HEK293T (cell line): ENCODE measurements at regions not wholly inside any gene's neighbourhood (a gene's known extent, or its start where the extent isn't known, plus 50 kb on each side); places are given as distances from the start of the nearest gene placed in this dataset.

Experiments used
- CTCF ChIA-PET: fragments of 350-600 bp; formaldehyde crosslinking; extraction: SDS; loops from one replicate; lab custom pipeline; 2021; ENCODE audit warnings: antibody characterized with exemption, inconsistent platforms; lab: Yijun Ruan, JAX
- POLR2A ChIA-PET: fragments of 350-600 bp; formaldehyde crosslinking; extraction: SDS; loops from one replicate; lab custom pipeline; 2020; ENCODE audit warnings: antibody characterized with exemption, inconsistent platforms; lab: Yijun Ruan, JAX
- DNase-seq: peaks from one replicate; pipeline ENCODE4 v3.0.0; 2012; ENCODE audit warnings: mixed read lengths; ENCODE audit errors: extremely low spot score
- ARNT ChIP-seq: fragments of 450-650 bp; IDR thresholded peaks from 2 replicates; pipeline ENCODE4 v1.6.1; 2017; ENCODE audit warnings: mild to moderate bottlenecking
- BHLHE40 ChIP-seq: fragments of 450-650 bp; IDR thresholded peaks from 2 replicates; pipeline ENCODE4 v1.6.1; 2016; ENCODE audit warnings: mild to moderate bottlenecking, moderate library complexity, borderline replicate concordance
- CTBP1 ChIP-seq: fragments of 450-650 bp; IDR thresholded peaks from 2 replicates; pipeline ENCODE4 v1.6.1; 2016; ENCODE audit warnings: borderline replicate concordance
- ELF4 ChIP-seq: fragments of 450-650 bp; IDR thresholded peaks from 2 replicates; pipeline ENCODE4 v1.6.1; 2017; ENCODE audit warnings: antibody characterized with exemption
- FOXA1 ChIP-seq: fragments of 450-650 bp; IDR thresholded peaks from 2 replicates; pipeline ENCODE4 v1.6.1; 2016; ENCODE audit warnings: mild to moderate bottlenecking
- FOXK2 ChIP-seq: fragments of 450-650 bp; IDR thresholded peaks from 2 replicates; pipeline ENCODE4 v1.6.1; 2016; ENCODE audit warnings: mild to moderate bottlenecking
- FOXM1 ChIP-seq: fragments of 450-650 bp; IDR thresholded peaks from 2 replicates; pipeline ENCODE4 v1.6.1; 2017; ENCODE audit warnings: mild to moderate bottlenecking, borderline replicate concordance
- HDGF ChIP-seq: fragments of 450-650 bp; IDR thresholded peaks from 2 replicates; pipeline ENCODE4 v1.6.1; 2017; ENCODE audit warnings: antibody characterized with exemption, borderline replicate concordance
- L3MBTL2 ChIP-seq: fragments of 450-650 bp; conservative IDR thresholded peaks from 2 replicates; pipeline ENCODE4 v1.6.1; 2016; ENCODE audit warnings: mild to moderate bottlenecking
- LEF1 ChIP-seq: fragments of 450-650 bp; IDR thresholded peaks from 2 replicates; pipeline ENCODE4 v1.6.1; 2017; ENCODE audit warnings: mild to moderate bottlenecking, borderline replicate concordance
- NFRKB ChIP-seq: fragments of 450-650 bp; IDR thresholded peaks from 2 replicates; pipeline ENCODE4 v1.6.1; 2016; ENCODE audit warnings: mild to moderate bottlenecking, moderate library complexity
- SP1 ChIP-seq: fragments of 450-650 bp; IDR thresholded peaks from 2 replicates; pipeline ENCODE4 v1.6.1; 2017
- SUZ12 ChIP-seq: fragments of 450-650 bp; IDR thresholded peaks from 2 replicates; pipeline ENCODE4 v1.6.1; 2016; ENCODE audit warnings: mild to moderate bottlenecking
- TARDBP ChIP-seq: fragments of 450-650 bp; IDR thresholded peaks from 2 replicates; pipeline ENCODE4 v1.6.1; 2016
- ZNF384 ChIP-seq: fragments of 450-650 bp; IDR thresholded peaks from 2 replicates; pipeline ENCODE4 v1.6.1; 2016
- TF ChIP-seq, protein P1 (sequence below): fragments of 450-650 bp; IDR thresholded peaks from 2 replicates; pipeline ENCODE4 v1.6.1; 2016

DNA sequence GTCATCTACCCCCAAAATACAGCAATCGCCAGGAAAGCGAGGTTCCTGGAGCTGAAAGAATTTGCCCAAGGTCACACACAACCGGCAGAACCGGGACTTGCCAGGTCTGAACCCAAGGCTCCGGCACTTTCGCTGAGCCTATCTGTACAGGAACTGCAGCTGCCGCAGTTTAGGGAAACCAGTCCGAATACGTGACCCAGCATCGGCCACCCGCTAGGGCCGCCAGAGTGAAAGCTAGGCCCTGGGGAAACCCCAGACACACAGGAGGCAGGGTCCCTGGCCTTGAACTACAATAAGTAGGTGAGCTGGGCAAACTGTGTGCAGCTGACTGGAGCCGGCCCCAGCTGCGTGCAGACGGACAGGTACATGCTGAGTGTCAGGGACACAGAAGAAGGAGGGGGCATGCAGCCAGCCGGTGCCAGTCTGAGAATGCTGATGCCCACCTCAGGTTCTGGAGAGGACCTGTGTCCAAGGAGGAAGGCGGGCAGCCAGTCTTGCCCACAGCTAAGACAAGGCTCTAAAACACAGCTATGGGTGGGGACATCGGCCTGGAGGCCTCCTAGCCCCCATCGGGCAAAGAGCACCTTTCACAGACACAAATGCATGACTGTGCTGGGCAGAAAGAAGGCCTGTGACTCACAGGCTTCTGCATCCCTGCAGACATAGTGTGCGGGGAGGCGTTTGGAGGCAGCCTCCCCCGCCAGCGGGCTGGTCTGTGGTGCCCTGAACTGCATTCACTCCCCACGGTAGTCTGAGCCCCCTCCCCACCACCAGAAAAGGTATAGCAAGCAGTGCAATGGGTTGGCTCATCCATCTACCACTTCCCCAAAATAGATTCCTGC is 107.4 kb upstream of the ID2 start:
- DNase-seq, result no peak
- CTCF ChIA-PET, result no interaction called here
- TF ChIP-seq, protein P1, sequence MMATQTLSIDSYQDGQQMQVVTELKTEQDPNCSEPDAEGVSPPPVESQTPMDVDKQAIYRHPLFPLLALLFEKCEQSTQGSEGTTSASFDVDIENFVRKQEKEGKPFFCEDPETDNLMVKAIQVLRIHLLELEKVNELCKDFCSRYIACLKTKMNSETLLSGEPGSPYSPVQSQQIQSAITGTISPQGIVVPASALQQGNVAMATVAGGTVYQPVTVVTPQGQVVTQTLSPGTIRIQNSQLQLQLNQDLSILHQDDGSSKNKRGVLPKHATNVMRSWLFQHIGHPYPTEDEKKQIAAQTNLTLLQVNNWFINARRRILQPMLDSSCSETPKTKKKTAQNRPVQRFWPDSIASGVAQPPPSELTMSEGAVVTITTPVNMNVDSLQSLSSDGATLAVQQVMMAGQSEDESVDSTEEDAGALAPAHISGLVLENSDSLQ, result no peak
- no peak for TF ChIP-seq TARDBP
- no peak for TF ChIP-seq LEF1
- no peak for TF ChIP-seq SP1
- no peak for TF ChIP-seq FOXM1
- no peak for TF ChIP-seq ZNF384
- TF ChIP-seq SUZ12, result no peak
- no peak for TF ChIP-seq L3MBTL2
- no peak for TF ChIP-seq CTBP1
- TF ChIP-seq FOXA1, result no peak
- TF ChIP-seq ARNT, result no peak
- no peak for TF ChIP-seq HDGF
- no peak for TF ChIP-seq FOXK2
- TF ChIP-seq ELF4, result no peak
- POLR2A ChIA-PET, result interaction anchor here (1.0 kb wide), 1 partner anchor 108 kb away, joined by 3 read pairs; the partner anchor contains the start of gene ID2

GRCh38 chr2:8575038-8575833 is 106.6 kb upstream of the ID2 start:
- ChIA-PET CTCF (no interaction called here), POLR2A (interaction anchor here (1.0 kb wide), 1 partner anchor 107 kb away, joined by 3 read pairs; the partner anchor contains the start of gene ID2)
- TF ChIP-seq ARNT (no peak), L3MBTL2 (no peak), ZNF384 (no peak), CTBP1 (no peak), FOXM1 (no peak), HDGF (no peak), SUZ12 (no peak), FOXK2 (no peak), ELF4 (no peak), NFRKB (no peak), TARDBP (no peak), BHLHE40 (no peak), SP1 (no peak), FOXA1 (no peak), LEF1 (no peak)
- TF ChIP-seq, protein P1, result no peak
- DNase-seq, result no peak

- no peak for DNase-seq
- POLR2A ChIA-PET, result no interaction called here
Observed at GRCh38 chr2:8575834-8576423, 105.9 kb upstream of the ID2 start.

GRCh38 chr2:8576525-8577167 is 105.2 kb upstream of the ID2 start:
- CTCF ChIA-PET, result no interaction called here
- POLR2A ChIA-PET, result interaction anchor here (0.6 to 1.3 kb wide), 2 partner anchors 106 to 1629 kb away, joined by 3 to 6 read pairs; partner anchors contain the start of gene ID2
- TF ChIP-seq CTBP1, result no peak
- TF ChIP-seq SUZ12, result no peak
- TF ChIP-seq FOXA1, result no peak
- no peak for TF ChIP-seq ZNF384
- DNase-seq, result no peak

More at GRCh38 chr2:8575834-8576423, 105.9 kb upstream of the ID2 start:
- CTCF ChIA-PET, result no interaction called here
- TF ChIP-seq ZNF384 (no peak), LEF1 (no peak), ARNT (no peak), FOXA1 (no peak), SP1 (no peak), SUZ12 (no peak), NFRKB (no peak), FOXK2 (no peak), L3MBTL2 (no peak), ELF4 (no peak), BHLHE40 (no peak), TARDBP (no peak), FOXM1 (no peak), CTBP1 (no peak), HDGF (no peak)
- TF ChIP-seq, protein P1, result no peak

GRCh38 chr2:8577573-8577972 is 104.3 kb upstream of the ID2 start:
- no peak for TF ChIP-seq FOXK2
- TF ChIP-seq BHLHE40, result no peak
- TF ChIP-seq ELF4, result no peak
- no peak for TF ChIP-seq ZNF384
- TF ChIP-seq NFRKB, result no peak
- no peak for TF ChIP-seq TARDBP
- TF ChIP-seq, protein P1, result no peak
- no peak for TF ChIP-seq LEF1
- no peak for TF ChIP-seq L3MBTL2
- TF ChIP-seq ARNT, result no peak
- no peak for TF ChIP-seq FOXM1
- no peak for TF ChIP-seq CTBP1
- no peak for TF ChIP-seq SUZ12
- no peak for TF ChIP-seq SP1
- TF ChIP-seq HDGF, result no peak
- TF ChIP-seq FOXA1, result no peak
- CTCF ChIA-PET, result no interaction called here
- POLR2A ChIA-PET, result interaction anchor here (1.3 kb wide), 1 partner anchor 105 kb away, joined by 6 read pairs; the partner anchor contains the start of gene ID2
- no peak for DNase-seq
